ENCODE measurements at regions not wholly inside any gene's neighbourhood (a gene's known extent, or its start where the extent isn't known, plus 50 kb on each side); places are given as distances from the start of the nearest gene placed in this dataset.

DNA sequence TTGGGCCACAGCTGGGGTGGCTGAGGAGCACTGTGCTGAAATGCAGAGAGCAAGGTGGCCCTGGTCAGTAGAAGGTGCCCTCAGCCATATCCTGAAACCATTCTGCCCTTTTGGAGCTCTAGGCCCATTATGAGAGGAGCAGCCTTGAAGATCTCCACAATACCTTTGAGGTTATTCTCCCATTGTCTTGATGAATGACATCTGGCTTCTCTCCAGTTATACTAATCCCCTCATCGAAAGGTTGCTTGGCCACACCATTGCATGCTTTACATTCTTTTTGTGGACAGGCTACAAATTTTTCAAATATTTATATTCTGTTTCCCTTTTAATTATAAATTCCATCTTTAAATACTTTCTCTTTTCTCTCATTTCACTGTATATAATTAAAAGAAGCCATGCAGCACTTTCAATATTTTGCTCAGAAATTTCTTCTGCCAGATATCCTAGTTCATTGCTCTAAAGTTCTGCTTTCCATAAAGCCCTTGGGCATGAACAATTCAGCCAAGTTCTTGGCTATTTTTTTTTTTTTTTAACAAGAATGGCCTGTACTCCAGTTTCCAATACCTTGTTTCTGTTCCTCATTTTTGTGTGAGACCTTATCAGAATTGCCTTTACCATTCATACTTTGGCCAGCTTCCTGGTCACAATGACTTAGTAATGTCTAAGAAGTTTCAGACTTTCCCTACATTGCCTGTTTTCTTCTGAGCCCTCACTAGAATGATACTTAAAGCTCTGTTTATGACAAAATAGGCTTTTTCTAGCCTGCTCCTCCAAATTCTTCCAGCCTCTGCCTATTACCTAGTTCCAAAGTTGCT, 138.9 kb upstream of the SGO1 start:
- TF ChIP-seq, protein P1, sequence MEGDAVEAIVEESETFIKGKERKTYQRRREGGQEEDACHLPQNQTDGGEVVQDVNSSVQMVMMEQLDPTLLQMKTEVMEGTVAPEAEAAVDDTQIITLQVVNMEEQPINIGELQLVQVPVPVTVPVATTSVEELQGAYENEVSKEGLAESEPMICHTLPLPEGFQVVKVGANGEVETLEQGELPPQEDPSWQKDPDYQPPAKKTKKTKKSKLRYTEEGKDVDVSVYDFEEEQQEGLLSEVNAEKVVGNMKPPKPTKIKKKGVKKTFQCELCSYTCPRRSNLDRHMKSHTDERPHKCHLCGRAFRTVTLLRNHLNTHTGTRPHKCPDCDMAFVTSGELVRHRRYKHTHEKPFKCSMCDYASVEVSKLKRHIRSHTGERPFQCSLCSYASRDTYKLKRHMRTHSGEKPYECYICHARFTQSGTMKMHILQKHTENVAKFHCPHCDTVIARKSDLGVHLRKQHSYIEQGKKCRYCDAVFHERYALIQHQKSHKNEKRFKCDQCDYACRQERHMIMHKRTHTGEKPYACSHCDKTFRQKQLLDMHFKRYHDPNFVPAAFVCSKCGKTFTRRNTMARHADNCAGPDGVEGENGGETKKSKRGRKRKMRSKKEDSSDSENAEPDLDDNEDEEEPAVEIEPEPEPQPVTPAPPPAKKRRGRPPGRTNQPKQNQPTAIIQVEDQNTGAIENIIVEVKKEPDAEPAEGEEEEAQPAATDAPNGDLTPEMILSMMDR (conservative IDR thresholded peaks at IDR 0.05; ENCODE audit: low read length): no peak
- TF ChIP-seq EZH2phosphoT487 (IDR thresholded peaks at IDR 0.05; ENCODE audit: borderline replicate concordance): no peak

All from Loucy (cell line).